ENCODE measurements at regions not wholly inside any gene's neighbourhood (a gene's known extent, or its start where the extent isn't known, plus 50 kb on each side); places are given as distances from the start of the nearest gene placed in this dataset.

DNA sequence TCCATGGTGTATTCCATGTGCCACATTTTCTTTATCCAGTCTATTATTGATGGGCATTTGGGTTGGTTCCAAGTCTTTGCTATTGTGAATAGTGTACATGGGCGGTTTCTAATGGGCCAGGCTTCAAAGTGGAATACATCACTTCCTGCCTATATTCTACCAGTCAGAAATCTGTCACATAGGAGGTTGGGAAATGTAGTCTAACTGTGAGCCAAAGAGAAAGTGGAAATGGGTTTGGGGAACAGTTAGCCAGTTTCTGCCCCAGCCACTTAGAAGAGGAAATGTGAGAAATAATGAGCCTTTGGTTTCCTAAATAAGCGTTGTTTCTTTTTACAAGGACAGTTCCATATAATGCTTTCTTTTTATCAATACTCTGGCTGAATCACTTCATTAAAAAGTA, 85.1 kb upstream of the AP1S2 start:
- TF ChIP-seq CTCF (IDR thresholded peaks at IDR 0.05) (no peak), POLR2A (IDR thresholded peaks at IDR 0.05) (no peak)

Data from vagina (tissue), 2 donors.